ENCODE measurements at regions not wholly inside any gene's neighbourhood (a gene's known extent, or its start where the extent isn't known, plus 50 kb on each side); places are given as distances from the start of the nearest gene placed in this dataset.

DNA sequence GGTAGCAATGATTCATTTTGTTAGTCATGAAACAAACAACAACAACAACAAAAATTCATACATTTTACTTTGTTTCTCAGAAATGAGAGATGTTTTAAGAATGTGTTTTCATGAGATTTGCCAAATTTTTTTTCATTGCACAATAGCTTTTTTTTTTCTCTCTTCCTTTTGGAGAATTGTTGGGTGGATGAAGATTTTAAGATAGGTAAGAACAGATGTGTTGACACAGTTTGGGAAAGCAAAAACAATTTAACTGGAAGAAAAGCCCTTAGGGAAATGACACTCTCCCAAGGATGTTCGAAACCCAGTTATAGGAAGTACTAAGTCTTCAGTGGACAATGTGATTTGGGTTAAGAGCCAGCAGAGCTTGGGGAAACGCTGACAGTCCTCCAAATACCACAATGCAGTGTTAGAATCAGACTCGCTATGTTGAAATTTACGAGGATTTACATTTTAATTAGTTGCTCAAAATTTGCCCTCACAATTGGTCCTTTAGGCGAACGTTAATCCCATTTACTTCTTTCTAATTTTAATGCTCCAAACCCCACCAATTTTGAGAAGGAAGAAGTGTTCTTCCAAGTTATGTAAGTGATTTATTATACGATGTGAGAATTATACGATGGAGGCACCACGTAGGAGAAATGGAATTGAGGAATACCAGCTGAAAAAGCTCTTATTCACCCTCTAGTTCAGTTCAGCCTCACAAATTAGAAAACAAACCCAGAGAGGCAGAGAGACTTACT lies 61.2 kb downstream of the HHEX start:
- no peak for TF ChIP-seq POLR2A (IDR thresholded peaks at IDR 0.05)
- TF ChIP-seq, protein P1, sequence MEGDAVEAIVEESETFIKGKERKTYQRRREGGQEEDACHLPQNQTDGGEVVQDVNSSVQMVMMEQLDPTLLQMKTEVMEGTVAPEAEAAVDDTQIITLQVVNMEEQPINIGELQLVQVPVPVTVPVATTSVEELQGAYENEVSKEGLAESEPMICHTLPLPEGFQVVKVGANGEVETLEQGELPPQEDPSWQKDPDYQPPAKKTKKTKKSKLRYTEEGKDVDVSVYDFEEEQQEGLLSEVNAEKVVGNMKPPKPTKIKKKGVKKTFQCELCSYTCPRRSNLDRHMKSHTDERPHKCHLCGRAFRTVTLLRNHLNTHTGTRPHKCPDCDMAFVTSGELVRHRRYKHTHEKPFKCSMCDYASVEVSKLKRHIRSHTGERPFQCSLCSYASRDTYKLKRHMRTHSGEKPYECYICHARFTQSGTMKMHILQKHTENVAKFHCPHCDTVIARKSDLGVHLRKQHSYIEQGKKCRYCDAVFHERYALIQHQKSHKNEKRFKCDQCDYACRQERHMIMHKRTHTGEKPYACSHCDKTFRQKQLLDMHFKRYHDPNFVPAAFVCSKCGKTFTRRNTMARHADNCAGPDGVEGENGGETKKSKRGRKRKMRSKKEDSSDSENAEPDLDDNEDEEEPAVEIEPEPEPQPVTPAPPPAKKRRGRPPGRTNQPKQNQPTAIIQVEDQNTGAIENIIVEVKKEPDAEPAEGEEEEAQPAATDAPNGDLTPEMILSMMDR (IDR thresholded peaks at IDR 0.05), result no peak
- TF ChIP-seq EP300 (IDR thresholded peaks at IDR 0.05), result no peak
